ENCODE measurements at regions not wholly inside any gene's neighbourhood (a gene's known extent, or its start where the extent isn't known, plus 50 kb on each side); places are given as distances from the start of the nearest gene placed in this dataset.

GRCh38 chr5:82487131-82487530, 209.0 kb upstream of the RPS23 start:
- TF ChIP-seq, protein P1, sequence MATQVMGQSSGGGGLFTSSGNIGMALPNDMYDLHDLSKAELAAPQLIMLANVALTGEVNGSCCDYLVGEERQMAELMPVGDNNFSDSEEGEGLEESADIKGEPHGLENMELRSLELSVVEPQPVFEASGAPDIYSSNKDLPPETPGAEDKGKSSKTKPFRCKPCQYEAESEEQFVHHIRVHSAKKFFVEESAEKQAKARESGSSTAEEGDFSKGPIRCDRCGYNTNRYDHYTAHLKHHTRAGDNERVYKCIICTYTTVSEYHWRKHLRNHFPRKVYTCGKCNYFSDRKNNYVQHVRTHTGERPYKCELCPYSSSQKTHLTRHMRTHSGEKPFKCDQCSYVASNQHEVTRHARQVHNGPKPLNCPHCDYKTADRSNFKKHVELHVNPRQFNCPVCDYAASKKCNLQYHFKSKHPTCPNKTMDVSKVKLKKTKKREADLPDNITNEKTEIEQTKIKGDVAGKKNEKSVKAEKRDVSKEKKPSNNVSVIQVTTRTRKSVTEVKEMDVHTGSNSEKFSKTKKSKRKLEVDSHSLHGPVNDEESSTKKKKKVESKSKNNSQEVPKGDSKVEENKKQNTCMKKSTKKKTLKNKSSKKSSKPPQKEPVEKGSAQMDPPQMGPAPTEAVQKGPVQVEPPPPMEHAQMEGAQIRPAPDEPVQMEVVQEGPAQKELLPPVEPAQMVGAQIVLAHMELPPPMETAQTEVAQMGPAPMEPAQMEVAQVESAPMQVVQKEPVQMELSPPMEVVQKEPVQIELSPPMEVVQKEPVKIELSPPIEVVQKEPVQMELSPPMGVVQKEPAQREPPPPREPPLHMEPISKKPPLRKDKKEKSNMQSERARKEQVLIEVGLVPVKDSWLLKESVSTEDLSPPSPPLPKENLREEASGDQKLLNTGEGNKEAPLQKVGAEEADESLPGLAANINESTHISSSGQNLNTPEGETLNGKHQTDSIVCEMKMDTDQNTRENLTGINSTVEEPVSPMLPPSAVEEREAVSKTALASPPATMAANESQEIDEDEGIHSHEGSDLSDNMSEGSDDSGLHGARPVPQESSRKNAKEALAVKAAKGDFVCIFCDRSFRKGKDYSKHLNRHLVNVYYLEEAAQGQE (IDR thresholded peaks at IDR 0.05; ENCODE audit: insufficient read depth in 1 of 2, low read depth in 2 of 2, low read length in 1 of 2), result no peak
- no peak for TF ChIP-seq POLR2AphosphoS5 (IDR thresholded peaks at IDR 0.05; ENCODE audit: low read depth, low read length)
- TF ChIP-seq, protein P2, sequence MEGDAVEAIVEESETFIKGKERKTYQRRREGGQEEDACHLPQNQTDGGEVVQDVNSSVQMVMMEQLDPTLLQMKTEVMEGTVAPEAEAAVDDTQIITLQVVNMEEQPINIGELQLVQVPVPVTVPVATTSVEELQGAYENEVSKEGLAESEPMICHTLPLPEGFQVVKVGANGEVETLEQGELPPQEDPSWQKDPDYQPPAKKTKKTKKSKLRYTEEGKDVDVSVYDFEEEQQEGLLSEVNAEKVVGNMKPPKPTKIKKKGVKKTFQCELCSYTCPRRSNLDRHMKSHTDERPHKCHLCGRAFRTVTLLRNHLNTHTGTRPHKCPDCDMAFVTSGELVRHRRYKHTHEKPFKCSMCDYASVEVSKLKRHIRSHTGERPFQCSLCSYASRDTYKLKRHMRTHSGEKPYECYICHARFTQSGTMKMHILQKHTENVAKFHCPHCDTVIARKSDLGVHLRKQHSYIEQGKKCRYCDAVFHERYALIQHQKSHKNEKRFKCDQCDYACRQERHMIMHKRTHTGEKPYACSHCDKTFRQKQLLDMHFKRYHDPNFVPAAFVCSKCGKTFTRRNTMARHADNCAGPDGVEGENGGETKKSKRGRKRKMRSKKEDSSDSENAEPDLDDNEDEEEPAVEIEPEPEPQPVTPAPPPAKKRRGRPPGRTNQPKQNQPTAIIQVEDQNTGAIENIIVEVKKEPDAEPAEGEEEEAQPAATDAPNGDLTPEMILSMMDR (IDR thresholded peaks at IDR 0.05), result no peak
- TF ChIP-seq TCF7L2 (IDR thresholded peaks at IDR 0.05; ENCODE audit: low read depth, low read length), result no peak
- no peak for TF ChIP-seq SIN3A (IDR thresholded peaks at IDR 0.05; ENCODE audit: borderline replicate concordance, insufficient read depth, low read depth, low read length)
- no TSS peak for BruUV-seq (replicated peaks)
- no peak overlapping the region for H3K27ac ChIP-seq (ENCODE audit: low read length)
- H3K36me3 ChIP-seq (ENCODE audit: control insufficient read depth, insufficient read depth, low read length), result no peaks in the 10 kb centered on the region
- ATAC-seq (no peak), DNase-seq (ENCODE audit: low read depth, low spot score) (no peak)
- no peaks in the 10 kb centered on the region for H3K9me3 ChIP-seq (ENCODE audit: control insufficient read depth, insufficient read depth, low read depth, low read length)
- H3K27me3 ChIP-seq (ENCODE audit: control insufficient read depth, insufficient read depth, low read length), result no peaks in the 10 kb centered on the region
- H3K4me1 ChIP-seq (ENCODE audit: control insufficient read depth, insufficient read depth, low read length), result no peaks in the 10 kb centered on the region
- in situ Hi-C loops (cut with HindIII; ENCODE audit: low pct_unique_long_range_greater_than_20kb, low sequenced_read_pairs), result no loop called here
- intact Hi-C loops (cut with micrococcal nuclease; ENCODE audit: unreplicated experiment), result no loop called here
- POLR2A ChIA-PET, result no interaction called here
- no peak overlapping the region for H3K4me3 ChIP-seq (ENCODE audit: low read depth in 2 of 2, low read length in 2 of 2)
- CTCF ChIA-PET, result no interaction called here

- H3K4me3 ChIP-seq (ENCODE audit: low read depth in 2 of 2, low read length in 2 of 2), result no peak overlapping the region
Measured at GRCh38 chr5:82480331-82480730, 202.2 kb upstream of the RPS23 start.

More at GRCh38 chr5:82480331-82480730, 202.2 kb upstream of the RPS23 start:
- no TSS peak for BruUV-seq (replicated peaks)
- ChIA-PET POLR2A (no interaction called here), CTCF (no interaction called here)
- Histone ChIP-seq H3K36me3 (ENCODE audit: control insufficient read depth, insufficient read depth, low read length) (no peaks in the 10 kb centered on the region), H3K27ac (ENCODE audit: low read length) (no peak overlapping the region), H3K27me3 (ENCODE audit: control insufficient read depth, insufficient read depth, low read length) (peaks cover 3% of the 10 kb centered on the region; the same call in 1 of the 2 replicates), H3K9me3 (ENCODE audit: control insufficient read depth, insufficient read depth, low read depth, low read length) (no peaks in the 10 kb centered on the region), H3K4me1 (ENCODE audit: control insufficient read depth, insufficient read depth, low read length) (no peaks in the 10 kb centered on the region)
- no peak for ATAC-seq
- in situ Hi-C loops (cut with HindIII; ENCODE audit: low pct_unique_long_range_greater_than_20kb, low sequenced_read_pairs) (no loop called here), intact Hi-C loops (cut with micrococcal nuclease; ENCODE audit: unreplicated experiment) (no loop called here)
- TF ChIP-seq TCF7L2 (IDR thresholded peaks at IDR 0.05; ENCODE audit: low read depth, low read length) (no peak), POLR2AphosphoS5 (IDR thresholded peaks at IDR 0.05; ENCODE audit: low read depth, low read length) (no peak), SIN3A (IDR thresholded peaks at IDR 0.05; ENCODE audit: borderline replicate concordance, insufficient read depth, low read depth, low read length) (no peak)
- TF ChIP-seq, protein P2 (IDR thresholded peaks at IDR 0.05), result no peak
- TF ChIP-seq, protein P1 (IDR thresholded peaks at IDR 0.05; ENCODE audit: insufficient read depth in 1 of 2, low read depth in 2 of 2, low read length in 1 of 2), result no peak
- DNase-seq (ENCODE audit: low read depth, low spot score), result no peak
